NB4 (cell line): ENCODE measurements at regions not wholly inside any gene's neighbourhood (a gene's known extent, or its start where the extent isn't known, plus 50 kb on each side); places are given as distances from the start of the nearest gene placed in this dataset.

Source experiments
- DNase-seq: peaks from one replicate; pipeline ENCODE4 v3.0.0; 2010; ENCODE audit warnings: low read depth
- H3K4me3 ChIP-seq: one replicate; pipeline ENCODE4 v1.5.1; 2011; ENCODE audit warnings: mild to moderate bottlenecking, low read depth, low read length, moderate library complexity
- MYC ChIP-seq: IDR thresholded peaks from 2 replicates; pipeline ENCODE4 v1.6.1; 2011; ENCODE audit warnings: low read depth, low read length
- POLR2A ChIP-seq: IDR thresholded peaks from 2 replicates; pipeline ENCODE4 v1.6.1; 2011; ENCODE audit warnings: mild to moderate bottlenecking; ENCODE audit not compliant: insufficient read length; ENCODE audit errors: extremely low read depth
- TF ChIP-seq, protein P1 (sequence below): IDR thresholded peaks from one replicate; pipeline ENCODE4 v1.5.1; 2012; ENCODE audit warnings: low read depth, low read length
- TF ChIP-seq, protein P2 (sequence below): IDR thresholded peaks from 2 replicates; pipeline ENCODE4 v1.6.1; 2011; ENCODE audit warnings: low read depth, low read length

DNA sequence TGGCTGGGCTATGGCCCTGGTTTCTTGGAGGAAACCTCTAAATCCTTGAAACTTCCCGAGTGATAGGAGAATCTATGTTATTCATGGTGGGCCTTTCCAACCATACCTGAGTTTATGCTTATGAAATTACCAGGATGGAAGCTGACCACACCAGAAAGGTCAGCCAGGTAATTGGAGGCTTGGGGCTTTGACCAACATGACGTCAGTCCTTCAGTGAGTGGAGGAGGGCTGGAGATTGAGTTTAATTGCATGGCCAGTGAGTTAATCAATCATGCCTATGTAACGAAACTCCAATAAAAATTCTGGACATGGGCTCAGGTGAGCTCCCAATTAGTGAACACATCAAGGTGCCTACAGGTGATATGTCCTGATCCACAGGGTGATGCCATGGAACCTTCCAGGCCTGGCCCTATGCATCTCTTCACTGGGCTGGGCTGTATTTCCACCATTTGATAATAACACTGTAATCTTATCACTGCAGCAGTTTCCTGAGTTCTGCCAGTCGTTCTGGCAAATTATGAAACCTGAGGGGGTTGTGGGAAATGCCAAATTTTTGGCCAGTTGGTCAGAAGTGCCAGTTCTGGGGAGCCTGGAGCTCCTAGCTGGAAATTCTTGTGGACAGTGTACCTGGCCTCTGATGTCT lies 106.5 kb downstream of the CDH26 start:
- TF ChIP-seq POLR2A, result no peak
- TF ChIP-seq, protein P1, sequence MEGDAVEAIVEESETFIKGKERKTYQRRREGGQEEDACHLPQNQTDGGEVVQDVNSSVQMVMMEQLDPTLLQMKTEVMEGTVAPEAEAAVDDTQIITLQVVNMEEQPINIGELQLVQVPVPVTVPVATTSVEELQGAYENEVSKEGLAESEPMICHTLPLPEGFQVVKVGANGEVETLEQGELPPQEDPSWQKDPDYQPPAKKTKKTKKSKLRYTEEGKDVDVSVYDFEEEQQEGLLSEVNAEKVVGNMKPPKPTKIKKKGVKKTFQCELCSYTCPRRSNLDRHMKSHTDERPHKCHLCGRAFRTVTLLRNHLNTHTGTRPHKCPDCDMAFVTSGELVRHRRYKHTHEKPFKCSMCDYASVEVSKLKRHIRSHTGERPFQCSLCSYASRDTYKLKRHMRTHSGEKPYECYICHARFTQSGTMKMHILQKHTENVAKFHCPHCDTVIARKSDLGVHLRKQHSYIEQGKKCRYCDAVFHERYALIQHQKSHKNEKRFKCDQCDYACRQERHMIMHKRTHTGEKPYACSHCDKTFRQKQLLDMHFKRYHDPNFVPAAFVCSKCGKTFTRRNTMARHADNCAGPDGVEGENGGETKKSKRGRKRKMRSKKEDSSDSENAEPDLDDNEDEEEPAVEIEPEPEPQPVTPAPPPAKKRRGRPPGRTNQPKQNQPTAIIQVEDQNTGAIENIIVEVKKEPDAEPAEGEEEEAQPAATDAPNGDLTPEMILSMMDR, result no peak
- no peak for TF ChIP-seq MYC
- TF ChIP-seq, protein P2, sequence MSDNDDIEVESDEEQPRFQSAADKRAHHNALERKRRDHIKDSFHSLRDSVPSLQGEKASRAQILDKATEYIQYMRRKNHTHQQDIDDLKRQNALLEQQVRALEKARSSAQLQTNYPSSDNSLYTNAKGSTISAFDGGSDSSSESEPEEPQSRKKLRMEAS, result no peak
- no peak overlapping the region for H3K4me3 ChIP-seq
- DNase-seq, result no peak

DNA sequence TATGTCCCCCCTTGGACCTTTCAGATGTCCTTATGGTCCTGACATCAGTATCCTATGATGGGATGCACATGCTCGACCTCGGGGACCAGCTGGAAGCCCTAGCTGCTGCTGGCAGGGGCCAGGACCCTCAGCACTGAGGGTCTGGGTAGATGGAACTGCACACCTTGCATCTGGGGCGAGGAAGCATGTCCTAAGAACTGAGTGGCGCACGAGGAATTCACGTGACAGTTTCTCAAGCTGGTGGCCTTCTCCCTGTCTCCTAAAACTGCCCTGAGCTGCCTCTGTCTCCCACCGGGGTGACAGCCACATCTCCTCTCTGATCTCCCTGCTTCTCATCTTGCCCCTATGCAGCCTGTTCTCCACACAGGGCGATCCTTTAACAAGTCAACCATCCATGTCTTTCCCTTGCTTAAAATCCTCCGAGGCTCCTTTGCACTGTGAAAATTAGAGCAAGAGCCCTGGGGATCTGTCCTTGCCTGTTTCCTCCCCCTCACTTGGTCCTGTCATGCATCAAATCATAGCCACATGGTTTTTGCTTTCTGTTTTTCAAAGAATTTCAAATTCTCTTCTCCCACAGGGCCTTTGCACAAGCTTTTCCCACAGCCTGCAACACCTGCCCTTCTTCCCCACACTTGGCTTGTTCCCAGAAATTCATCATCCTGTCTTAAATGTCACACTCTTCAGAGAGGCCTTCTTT lies 107.7 kb downstream of the CDH26 start:
- no peak for TF ChIP-seq MYC
- TF ChIP-seq POLR2A, result no peak
- TF ChIP-seq, protein P2, result no peak
- TF ChIP-seq, protein P1, result no peak
- no peak overlapping the region for H3K4me3 ChIP-seq
- no peak for DNase-seq

DNA sequence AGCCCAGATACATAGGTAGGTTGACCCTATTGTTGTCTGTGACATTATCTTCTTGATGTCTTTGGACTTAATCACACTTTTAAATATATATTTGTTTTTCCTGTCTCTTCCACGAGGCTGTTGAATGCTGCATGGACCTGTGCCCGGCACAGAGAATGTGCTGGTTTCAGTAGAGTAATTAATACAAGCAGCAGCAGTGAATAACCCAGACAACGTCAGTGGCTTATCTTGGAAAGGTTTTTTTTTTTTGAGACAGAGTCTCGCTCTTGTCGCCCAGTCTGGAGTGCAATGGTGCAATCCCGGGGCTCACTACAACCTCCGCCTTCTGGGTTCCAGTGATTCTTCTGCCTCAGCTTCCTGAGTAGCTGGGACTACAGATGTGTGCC lies 108.2 kb downstream of the CDH26 start:
- DNase-seq, result no peak
- TF ChIP-seq, protein P1, result no peak
- TF ChIP-seq POLR2A, result no peak
- no peak for TF ChIP-seq MYC
- TF ChIP-seq, protein P2, result no peak

DNA sequence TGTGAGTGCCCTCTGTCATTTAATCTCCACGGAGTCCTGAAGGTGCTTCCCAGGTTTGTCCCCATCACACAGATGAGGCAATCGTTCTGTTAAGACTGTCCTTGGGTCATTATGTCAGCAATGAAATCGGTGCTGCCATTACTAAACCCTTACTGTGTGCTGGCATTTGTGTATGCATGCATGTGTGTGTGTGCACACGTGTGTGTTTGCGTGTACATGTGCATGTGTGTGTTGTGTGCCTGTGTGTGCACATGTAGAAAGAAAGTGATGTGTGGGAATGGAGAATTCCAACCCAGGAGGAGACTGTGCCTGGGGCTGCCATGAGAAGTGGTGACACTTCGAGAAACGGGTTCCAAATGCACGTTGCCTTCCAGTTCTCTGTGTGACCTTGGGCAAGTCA lies 110.3 kb downstream of the CDH26 start:
- TF ChIP-seq POLR2A (no peak), MYC (no peak)
- TF ChIP-seq, protein P2, result no peak
- TF ChIP-seq, protein P1, result no peak
- H3K4me3 ChIP-seq, result no peak overlapping the region
- DNase-seq, result no peak

More for the DNA sequence above, 108.2 kb downstream of the CDH26 start:
- no peak overlapping the region for H3K4me3 ChIP-seq

DNA sequence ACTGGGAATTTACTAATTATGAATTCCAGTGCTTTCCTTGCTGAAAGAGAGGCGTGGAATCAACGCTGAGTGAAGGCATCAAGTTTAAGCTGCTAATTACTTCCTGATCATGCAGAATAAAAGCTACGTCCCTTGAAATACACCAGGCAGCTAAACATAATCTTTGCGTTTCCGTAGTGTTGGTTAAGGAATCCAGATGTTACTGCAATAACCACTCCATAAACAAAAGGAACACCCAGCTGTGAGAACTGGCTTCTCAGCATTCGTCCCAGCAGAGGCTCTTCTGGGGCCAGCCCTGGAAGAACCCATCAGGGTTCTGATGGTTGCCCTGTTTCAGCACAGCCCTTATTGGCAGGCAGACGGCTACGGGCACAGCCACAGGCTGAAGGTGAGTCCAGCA lies 111.4 kb downstream of the CDH26 start:
- TF ChIP-seq POLR2A, result no peak
- TF ChIP-seq, protein P1, result no peak
- no peak for TF ChIP-seq MYC
- TF ChIP-seq, protein P2, result no peak
- no peak for DNase-seq
- H3K4me3 ChIP-seq, result no peak overlapping the region
